ENCODE measurements at regions not wholly inside any gene's neighbourhood (a gene's known extent, or its start where the extent isn't known, plus 50 kb on each side); places are given as distances from the start of the nearest gene placed in this dataset.

DNA sequence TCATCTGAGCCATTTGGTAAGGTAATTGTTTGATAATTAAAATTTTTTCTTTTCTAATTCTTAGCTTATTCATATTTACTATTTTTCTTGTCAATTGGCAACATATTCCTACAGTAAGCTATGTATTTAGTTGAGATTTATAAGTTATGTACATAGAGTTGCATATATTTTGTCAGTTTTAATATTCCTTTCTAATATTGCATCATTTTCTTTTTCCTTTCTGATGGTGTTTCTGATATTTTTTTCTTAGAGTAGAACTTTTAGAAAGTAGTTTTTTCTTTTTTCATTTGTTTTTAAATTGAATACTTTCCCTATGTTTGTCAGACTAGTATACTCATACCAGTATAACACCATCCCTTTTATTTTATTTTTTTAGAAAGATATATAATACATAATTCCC, 131.3 kb downstream of the TTC6 start:
- Histone ChIP-seq H3K4me1 (ENCODE audit: insufficient read depth, low read length, poor library complexity, severe bottlenecking) (no peaks in the 10 kb centered on the region), H3K36me3 (ENCODE audit: insufficient read depth, low read length) (no peaks in the 10 kb centered on the region), H3K27me3 (ENCODE audit: insufficient read depth, low read length, poor library complexity, severe bottlenecking) (no peaks in the 10 kb centered on the region), H3K4me2 (ENCODE audit: low read depth, low read length, poor library complexity, severe bottlenecking) (no peak overlapping the region), H3K9me3 (ENCODE audit: insufficient read depth, low read depth, low read length) (no peaks in the 10 kb centered on the region), H3K9me2 (replicated peaks; ENCODE audit: low read depth, low read length) (no peaks in the 10 kb centered on the region), H3K4me3 (ENCODE audit: low read length, poor library complexity, severe bottlenecking) (no peak overlapping the region), H4K20me1 (ENCODE audit: insufficient read depth, low read length, poor library complexity, severe bottlenecking) (no peaks in the 10 kb centered on the region), H3K79me2 (ENCODE audit: insufficient read depth, low read length) (no peaks in the 10 kb centered on the region), H3F3A (ENCODE audit: low read depth) (no peaks in the 10 kb centered on the region), H3K9ac (ENCODE audit: low read depth, low read length, poor library complexity, severe bottlenecking) (no peak overlapping the region), H2AFZ (ENCODE audit: low read length) (no peak overlapping the region)
- no peak for TF ChIP-seq EZH2phosphoT487 (IDR thresholded peaks at IDR 0.05; ENCODE audit: borderline replicate concordance)
- TF ChIP-seq, protein P1, sequence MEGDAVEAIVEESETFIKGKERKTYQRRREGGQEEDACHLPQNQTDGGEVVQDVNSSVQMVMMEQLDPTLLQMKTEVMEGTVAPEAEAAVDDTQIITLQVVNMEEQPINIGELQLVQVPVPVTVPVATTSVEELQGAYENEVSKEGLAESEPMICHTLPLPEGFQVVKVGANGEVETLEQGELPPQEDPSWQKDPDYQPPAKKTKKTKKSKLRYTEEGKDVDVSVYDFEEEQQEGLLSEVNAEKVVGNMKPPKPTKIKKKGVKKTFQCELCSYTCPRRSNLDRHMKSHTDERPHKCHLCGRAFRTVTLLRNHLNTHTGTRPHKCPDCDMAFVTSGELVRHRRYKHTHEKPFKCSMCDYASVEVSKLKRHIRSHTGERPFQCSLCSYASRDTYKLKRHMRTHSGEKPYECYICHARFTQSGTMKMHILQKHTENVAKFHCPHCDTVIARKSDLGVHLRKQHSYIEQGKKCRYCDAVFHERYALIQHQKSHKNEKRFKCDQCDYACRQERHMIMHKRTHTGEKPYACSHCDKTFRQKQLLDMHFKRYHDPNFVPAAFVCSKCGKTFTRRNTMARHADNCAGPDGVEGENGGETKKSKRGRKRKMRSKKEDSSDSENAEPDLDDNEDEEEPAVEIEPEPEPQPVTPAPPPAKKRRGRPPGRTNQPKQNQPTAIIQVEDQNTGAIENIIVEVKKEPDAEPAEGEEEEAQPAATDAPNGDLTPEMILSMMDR (conservative IDR thresholded peaks at IDR 0.05; ENCODE audit: low read length): no peak

DNA sequence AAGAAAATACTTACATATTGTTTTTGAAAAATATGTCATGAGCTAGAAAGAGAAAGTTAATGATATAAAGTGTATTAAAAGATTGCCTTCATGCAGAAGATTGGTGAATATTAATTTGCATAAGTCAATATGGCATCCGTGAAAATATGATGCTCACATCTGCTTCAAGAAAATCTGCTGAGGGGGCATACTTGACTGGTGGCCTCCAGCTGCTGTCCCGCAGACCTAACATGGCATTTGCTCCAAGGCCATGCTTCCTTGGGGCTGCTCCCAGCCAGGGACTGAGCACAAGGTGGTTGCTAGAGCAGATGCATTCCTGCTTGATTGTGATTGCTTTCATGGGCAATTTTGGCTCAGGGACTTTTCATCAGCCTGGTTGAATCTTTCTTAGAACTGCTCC, 133.8 kb downstream of the TTC6 start:
- Histone ChIP-seq H3K9me2 (replicated peaks; ENCODE audit: low read depth, low read length) (no peaks in the 10 kb centered on the region), H3F3A (ENCODE audit: low read depth) (no peaks in the 10 kb centered on the region), H4K20me1 (ENCODE audit: insufficient read depth, low read length, poor library complexity, severe bottlenecking) (no peaks in the 10 kb centered on the region), H3K79me2 (ENCODE audit: insufficient read depth, low read length) (no peaks in the 10 kb centered on the region), H2AFZ (ENCODE audit: low read length) (no peak overlapping the region), H3K4me2 (ENCODE audit: low read depth, low read length, poor library complexity, severe bottlenecking) (no peak overlapping the region), H3K36me3 (ENCODE audit: insufficient read depth, low read length) (no peaks in the 10 kb centered on the region), H3K4me1 (ENCODE audit: insufficient read depth, low read length, poor library complexity, severe bottlenecking) (no peaks in the 10 kb centered on the region), H3K9ac (ENCODE audit: low read depth, low read length, poor library complexity, severe bottlenecking) (no peak overlapping the region), H3K9me3 (ENCODE audit: insufficient read depth, low read depth, low read length) (no peaks in the 10 kb centered on the region), H3K27me3 (ENCODE audit: insufficient read depth, low read length, poor library complexity, severe bottlenecking) (no peaks in the 10 kb centered on the region), H3K4me3 (ENCODE audit: low read length, poor library complexity, severe bottlenecking) (no peak overlapping the region)
- TF ChIP-seq, protein P1 (conservative IDR thresholded peaks at IDR 0.05; ENCODE audit: low read length): no peak
- no peak for TF ChIP-seq EZH2phosphoT487 (IDR thresholded peaks at IDR 0.05; ENCODE audit: borderline replicate concordance)

DNA sequence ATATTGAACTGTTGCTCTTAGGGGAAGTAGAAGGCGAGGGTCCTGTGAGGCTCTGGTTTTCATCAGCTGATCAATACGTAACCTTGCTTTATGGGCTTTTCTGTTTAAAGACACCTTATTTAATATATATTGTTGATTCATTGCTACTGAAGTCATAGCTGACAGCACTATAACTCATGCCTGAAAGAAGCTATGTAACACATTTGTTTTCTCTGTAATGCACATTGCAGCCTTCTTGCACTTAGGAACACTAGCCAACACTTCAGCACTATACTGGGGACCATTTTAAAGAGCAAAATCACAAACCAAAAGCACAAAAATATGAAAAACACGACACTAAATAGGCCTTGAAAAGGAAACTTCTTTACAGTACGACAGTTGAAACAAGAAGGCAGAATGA, 135.7 kb downstream of the TTC6 start:
- TF ChIP-seq, protein P1 (conservative IDR thresholded peaks at IDR 0.05; ENCODE audit: low read length): no peak
- no peak for TF ChIP-seq EZH2phosphoT487 (IDR thresholded peaks at IDR 0.05; ENCODE audit: borderline replicate concordance)
- H3K9ac ChIP-seq (ENCODE audit: low read depth, low read length, poor library complexity, severe bottlenecking): no peak overlapping the region

More for the DNA sequence above, 135.7 kb downstream of the TTC6 start:
- H3K79me2 ChIP-seq (ENCODE audit: insufficient read depth, low read length): no peaks in the 10 kb centered on the region
- no peaks in the 10 kb centered on the region for H3F3A ChIP-seq (ENCODE audit: low read depth)
- H3K27me3 ChIP-seq (ENCODE audit: insufficient read depth, low read length, poor library complexity, severe bottlenecking): no peaks in the 10 kb centered on the region
- no peaks in the 10 kb centered on the region for H3K36me3 ChIP-seq (ENCODE audit: insufficient read depth, low read length)
- H4K20me1 ChIP-seq (ENCODE audit: insufficient read depth, low read length, poor library complexity, severe bottlenecking): no peaks in the 10 kb centered on the region
- H3K4me1 ChIP-seq (ENCODE audit: insufficient read depth, low read length, poor library complexity, severe bottlenecking): no peaks in the 10 kb centered on the region
- no peaks in the 10 kb centered on the region for H3K9me3 ChIP-seq (ENCODE audit: insufficient read depth, low read depth, low read length)
- H3K4me3 ChIP-seq (ENCODE audit: low read length, poor library complexity, severe bottlenecking): no peak overlapping the region
- H2AFZ ChIP-seq (ENCODE audit: low read length): no peak overlapping the region
- H3K4me2 ChIP-seq (ENCODE audit: low read depth, low read length, poor library complexity, severe bottlenecking): no peak overlapping the region
- H3K9me2 ChIP-seq (replicated peaks; ENCODE audit: low read depth, low read length): no peaks in the 10 kb centered on the region

All from Loucy (cell line).